Activated CD8-positive, alpha-beta memory T cell treated with anti-CD3 and anti-CD28 coated beads, Interleukin-2, amount 50 U/mL, for 4 hours (primary cell): ENCODE measurements at regions not wholly inside any gene's neighbourhood (a gene's known extent, or its start where the extent isn't known, plus 50 kb on each side); places are given as distances from the start of the nearest gene placed in this dataset.

ENCODE experiments used
- DNase-seq: peaks from one replicate; pipeline ENCODE4 v3.0.0-alpha.2; 2020

- DNase-seq, result no peak
These were observed 98.8 kb upstream of the FRMD6 start for GRCh38 chr14:51552768-51553404.

- DNase-seq, result no peak
These were observed 97.3 kb upstream of the FRMD6 start for GRCh38 chr14:51554339-51554920.

- no peak for DNase-seq
These were observed 96.8 kb upstream of the FRMD6 start for GRCh38 chr14:51554953-51555352.

- no peak for DNase-seq
These were observed 90.6 kb upstream of the FRMD6 start for GRCh38 chr14:51561141-51561540.

- no peak for DNase-seq
These were observed 88.9 kb upstream of the FRMD6 start for GRCh38 chr14:51562816-51563215.

GRCh38 chr14:51563560-51563959, 88.2 kb upstream of the FRMD6 start:
- no peak for DNase-seq

GRCh38 chr14:51564460-51564859, 87.2 kb upstream of the FRMD6 start:
- no peak for DNase-seq

GRCh38 chr14:51564986-51565604, 86.6 kb upstream of the FRMD6 start:
- no peak for DNase-seq

- DNase-seq, result no peak
These were observed 84.7 kb upstream of the FRMD6 start for GRCh38 chr14:51566831-51567582.

- no peak for DNase-seq
These were observed 83.3 kb upstream of the FRMD6 start for GRCh38 chr14:51568366-51568765.

- no peak for DNase-seq
These were observed 78.1 kb upstream of the FRMD6 start for GRCh38 chr14:51573607-51574006.

- DNase-seq, result no peak
These were observed 77.7 kb upstream of the FRMD6 start for GRCh38 chr14:51574009-51574408.

GRCh38 chr14:51575349-51576116, 76.2 kb upstream of the FRMD6 start:
- no peak for DNase-seq

- no peak for DNase-seq
These were observed 75.6 kb upstream of the FRMD6 start for GRCh38 chr14:51576117-51576430.

- DNase-seq, result no peak
These were observed 74.8 kb upstream of the FRMD6 start for GRCh38 chr14:51576879-51577278.

- DNase-seq, result no peak
These were observed 72.9 kb upstream of the FRMD6 start for GRCh38 chr14:51578853-51579252.

GRCh38 chr14:51581017-51581881, 70.5 kb upstream of the FRMD6 start:
- DNase-seq, result no peak

GRCh38 chr14:51582437-51582836, 69.3 kb upstream of the FRMD6 start:
- DNase-seq, result no peak

GRCh38 chr14:51585055-51585454, 66.7 kb upstream of the FRMD6 start:
- DNase-seq, result no peak

GRCh38 chr14:51592836-51593235, 58.9 kb upstream of the FRMD6 start:
- DNase-seq, result no peak

GRCh38 chr14:51593397-51593796, 58.3 kb upstream of the FRMD6 start:
- no peak for DNase-seq

- no peak for DNase-seq
These were observed 55.7 kb upstream of the FRMD6 start for GRCh38 chr14:51595881-51596455.
